GM18508 (cell line): ENCODE measurements at regions not wholly inside any gene's neighbourhood (a gene's known extent, or its start where the extent isn't known, plus 50 kb on each side); places are given as distances from the start of the nearest gene placed in this dataset.
"Not testable (repeated sequence)": the region's sequence is repeated elsewhere in the genome, so short reads cannot be mapped to it uniquely, and the experiment has no call there.

Source experiments
- ATAC-seq: cut with Tn5 transposase; IDR thresholded peaks from one replicate; pipeline ENCODE4 v1.9.1; 2021; ENCODE audit warnings: moderate number of reproducible peaks; ENCODE audit not compliant: insufficient read depth, unreplicated experiment

DNA sequence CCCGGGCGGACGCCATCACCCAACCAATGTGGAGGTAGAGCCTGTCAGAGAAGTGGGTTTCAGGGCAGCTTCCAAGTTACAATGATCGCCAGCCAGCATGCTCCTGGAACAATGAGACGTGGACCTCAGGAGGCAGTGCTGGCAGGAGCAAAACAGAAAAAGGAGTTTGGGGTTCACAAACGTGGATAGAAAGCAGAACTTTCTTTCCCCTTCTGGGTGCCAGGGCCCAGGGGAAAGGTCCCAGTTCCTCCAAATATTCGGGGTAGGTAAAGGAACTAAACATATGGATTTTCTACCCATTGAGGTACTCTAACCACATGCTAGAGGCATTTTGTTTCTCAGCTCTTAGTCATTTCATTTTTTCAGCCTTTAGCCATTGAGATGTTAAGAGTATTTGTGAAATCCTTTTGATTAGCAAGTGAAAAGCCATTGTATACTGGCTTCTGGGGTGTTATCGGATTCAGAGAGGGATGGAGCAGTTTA lies 488.4 kb upstream of the ADGRL2 start:
- no peak for ATAC-seq

DNA sequence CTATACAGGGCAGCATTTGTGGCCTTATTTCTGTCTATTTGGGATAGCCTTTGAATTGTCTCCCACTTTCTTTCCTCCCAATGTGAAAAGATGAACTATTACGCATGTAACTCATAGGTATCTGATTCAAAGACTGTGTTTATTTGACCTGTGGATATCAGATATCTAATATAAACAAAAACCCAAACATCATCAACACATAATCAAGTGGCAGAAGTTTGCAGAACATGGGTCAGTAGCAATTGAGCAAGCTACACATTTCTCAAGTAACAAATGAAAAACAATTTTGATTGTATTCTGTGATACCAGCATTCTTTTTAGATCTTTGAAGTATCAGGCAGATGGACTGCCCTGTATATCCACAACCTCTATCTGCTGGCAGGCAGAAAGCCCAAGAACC lies 490.5 kb upstream of the ADGRL2 start:
- ATAC-seq, result no peak

DNA sequence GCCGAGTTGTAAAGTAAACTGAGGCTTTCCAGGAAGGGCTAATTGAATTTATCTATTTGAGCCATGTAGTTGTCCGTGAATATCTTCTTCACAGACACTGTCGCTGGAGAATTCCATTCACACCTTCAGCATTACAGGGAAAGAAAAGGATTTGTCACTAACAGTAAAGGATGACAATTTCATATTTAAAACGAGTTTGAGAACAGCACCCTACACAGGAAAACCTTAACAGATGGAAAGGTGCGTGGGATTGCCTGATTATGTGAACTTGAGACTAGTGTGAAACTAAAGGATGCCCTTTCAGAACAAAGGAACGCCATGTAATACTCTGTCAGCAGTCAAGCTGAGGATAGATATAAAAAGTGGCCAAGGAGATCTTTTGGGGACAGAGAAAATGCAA lies 492.5 kb upstream of the ADGRL2 start:
- no peak for ATAC-seq

DNA sequence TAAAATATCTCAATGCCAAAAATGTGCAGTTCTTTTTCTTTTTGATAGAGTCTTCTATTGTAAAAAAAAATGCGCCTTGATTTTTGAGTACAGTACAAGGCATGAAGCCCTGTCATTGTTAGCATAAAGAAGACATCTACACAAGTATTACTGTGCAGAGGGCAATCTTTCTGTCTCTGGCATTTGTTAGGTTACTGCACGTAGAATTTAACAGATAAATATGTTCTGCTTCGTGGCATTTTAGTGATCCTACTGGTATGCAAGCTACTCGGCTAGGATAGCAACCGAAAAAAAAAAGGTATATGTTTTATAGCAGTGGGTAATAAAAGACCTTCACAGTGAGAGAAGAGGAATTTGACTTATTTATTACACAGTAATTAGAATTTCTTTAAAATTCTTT lies 492.9 kb upstream of the ADGRL2 start:
- no peak for ATAC-seq

DNA sequence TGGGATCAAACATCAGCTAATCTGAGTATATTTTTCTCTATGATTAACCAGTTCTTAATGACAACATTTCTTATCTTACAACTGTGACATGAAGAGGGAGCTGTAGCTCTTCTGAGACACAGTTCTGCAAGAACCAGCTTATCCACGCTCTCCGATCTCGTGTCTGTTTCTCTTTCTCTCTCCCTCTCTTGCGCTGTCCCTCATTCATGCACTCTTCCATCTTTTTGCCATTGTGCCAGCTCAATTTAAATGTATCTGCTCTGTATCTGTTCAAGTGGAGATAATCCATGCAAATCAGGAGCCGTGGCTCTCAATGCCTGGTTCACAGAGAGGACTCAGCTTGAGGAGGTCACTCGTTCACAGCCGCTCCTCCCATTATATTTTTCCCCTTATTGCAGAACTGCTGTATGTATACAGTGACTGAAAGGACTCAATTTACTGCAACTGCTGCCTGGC lies 494.7 kb upstream of the ADGRL2 start:
- no peak for ATAC-seq

DNA sequence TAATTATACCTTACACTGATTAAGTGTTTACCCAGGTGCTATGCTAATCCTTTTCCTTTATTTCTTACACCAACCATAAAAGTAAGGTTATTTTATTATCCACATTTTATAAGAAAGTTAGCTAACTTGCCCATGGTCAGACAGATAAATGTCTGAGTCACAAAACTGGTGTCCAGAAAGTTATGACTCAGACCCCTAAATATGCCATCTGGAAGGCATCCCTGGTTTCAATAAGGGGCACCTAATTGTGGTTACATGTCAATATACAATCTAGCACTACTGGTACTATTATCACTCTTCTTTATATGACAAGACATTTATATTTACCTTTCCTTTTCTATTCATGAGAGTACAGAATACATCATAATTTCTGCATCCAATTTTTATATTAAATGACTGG lies 496.5 kb upstream of the ADGRL2 start:
- ATAC-seq, result no peak

DNA sequence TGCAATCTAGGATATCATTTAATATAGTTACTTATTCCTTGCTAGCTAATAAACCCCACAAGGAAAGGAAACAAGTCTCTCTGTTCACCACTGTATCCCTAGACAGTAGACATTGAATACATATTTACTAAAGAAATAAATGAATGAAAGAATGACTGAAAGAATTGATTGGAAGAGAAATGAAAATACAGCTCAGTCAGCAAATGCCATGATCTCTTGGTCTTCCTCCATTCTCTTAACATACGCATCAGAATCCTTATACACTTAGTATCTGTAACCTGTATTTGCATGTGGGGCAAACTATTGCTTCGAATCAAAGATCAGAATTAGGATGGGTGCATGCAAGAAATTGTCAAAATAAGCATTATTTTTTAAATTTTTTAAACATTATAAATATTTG lies 500.8 kb upstream of the ADGRL2 start:
- ATAC-seq, result no peak

DNA sequence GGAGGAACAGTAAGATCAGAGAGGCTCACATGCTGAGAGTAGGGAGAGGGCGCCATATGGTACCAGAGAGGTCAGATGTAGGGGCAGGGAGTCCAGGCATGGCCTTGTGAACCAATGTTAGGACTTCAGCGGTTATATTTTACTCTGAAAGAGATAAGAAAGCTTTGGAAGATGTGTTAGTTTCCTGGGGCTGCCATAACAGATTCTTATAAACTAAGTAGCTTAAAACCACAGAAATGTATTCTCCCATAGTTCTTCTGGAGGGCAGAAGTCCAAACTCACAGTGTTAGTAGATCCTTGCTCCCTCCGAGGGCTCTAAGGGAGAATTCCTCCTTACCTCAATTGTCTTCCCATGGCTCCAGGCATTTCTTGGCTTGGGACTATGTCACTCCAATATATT lies 502.5 kb upstream of the ADGRL2 start:
- ATAC-seq, result no peak

DNA sequence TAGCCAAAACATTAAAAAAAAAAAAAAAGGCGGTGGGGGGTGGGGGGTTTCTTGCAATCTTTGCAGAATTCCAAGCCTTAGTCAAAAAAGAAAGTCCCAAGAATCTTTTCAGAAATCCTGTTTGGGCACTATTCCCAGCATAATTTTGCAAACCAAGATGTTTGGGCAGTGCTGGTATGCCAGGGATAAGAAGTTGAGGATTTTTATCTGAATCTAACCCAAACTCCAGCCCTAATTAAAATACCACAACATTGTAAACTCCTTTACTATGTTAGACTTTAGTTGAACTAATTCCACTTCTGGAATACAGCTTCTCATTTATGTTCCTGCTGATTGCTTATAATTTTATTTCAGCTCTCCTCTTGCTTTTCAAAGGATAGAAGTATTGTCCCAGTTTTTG lies 504.1 kb upstream of the ADGRL2 start:
- ATAC-seq, result no peak

DNA sequence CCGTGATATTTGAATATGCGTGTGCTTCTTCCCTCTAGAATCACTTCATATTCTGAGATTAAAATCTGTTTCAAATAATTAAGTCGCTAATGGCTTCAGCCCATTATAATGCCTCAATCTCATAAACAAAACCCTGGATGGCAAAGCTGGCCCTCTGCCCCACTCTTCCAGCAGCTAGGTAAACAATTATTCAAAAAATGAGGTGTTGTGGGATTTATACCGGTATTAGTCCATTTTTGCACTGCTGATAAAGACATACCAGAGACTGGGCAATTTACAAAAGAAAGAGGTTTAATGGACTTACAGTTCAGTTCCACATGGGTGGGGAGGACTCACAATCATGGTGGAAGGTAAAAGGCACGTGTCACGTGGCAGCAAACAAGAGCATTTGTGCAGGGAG lies 510.4 kb upstream of the ADGRL2 start:
- no peak for ATAC-seq

DNA sequence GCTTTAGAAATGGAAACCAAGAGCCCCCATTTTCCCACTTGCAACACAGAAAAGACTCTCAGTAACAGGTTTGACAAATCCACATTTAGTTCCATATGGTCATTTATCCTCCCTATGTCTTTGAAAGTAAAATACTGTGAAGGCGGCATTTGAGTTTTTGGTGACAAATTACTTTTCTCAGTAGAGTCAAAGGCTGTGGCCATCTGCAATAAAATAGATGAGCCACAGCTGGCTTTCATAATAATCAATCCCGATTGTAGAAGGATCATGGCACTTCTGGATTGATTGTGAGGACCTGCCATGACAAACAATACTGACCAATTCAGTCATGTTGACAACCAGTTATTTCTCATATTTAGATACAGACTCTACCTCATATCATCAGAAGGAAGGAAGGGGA lies 512.0 kb upstream of the ADGRL2 start:
- ATAC-seq, result no peak

DNA sequence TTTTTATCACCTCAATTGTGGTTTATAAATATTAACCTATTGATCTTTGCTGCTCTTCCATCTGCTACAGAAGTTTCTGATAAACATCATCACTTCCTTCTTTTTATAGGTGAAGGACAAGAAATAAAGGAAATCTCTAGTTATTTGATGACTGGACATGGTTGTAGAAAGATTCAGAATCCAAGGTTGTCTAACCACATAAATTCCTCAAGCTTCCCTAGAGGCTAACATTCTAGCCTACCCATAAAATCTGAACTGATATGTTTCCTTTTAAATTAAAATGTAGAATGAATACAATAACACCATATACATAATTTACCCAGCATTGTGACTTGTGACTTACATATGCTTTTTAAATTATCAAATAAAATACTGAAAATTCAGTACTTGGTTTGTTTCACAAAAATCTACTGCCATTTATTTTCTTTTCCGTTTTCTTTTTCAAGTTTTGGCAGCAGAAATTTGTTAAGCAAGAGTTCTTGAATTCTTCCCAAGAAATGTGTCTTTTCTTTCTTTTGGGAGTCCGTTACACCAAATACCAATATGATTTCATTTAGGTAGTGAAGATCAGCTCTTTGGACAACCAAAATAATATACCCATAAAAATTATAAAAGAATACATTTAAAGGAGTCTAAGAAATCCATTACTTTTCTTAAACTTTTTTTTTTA lies 513.2 kb upstream of the ADGRL2 start:
- ATAC-seq, result no peak

DNA sequence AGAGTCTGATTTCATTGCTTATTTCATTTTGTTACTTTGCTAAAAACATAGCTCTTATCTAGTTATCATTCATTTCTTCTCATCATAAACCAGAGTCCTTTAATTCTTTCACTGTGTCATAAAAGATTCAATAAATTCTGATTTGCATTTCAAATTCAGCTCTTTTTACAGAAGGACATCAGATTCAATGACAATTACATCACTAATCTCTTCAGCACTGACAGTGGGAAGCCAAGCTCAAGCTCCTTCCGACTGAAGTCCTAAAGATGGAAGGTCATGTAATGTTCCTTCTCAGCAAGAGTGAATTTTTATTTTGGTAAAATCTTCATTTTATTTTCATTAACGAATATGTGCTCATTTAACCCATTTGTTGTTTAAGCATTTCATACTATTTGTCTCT lies 530.7 kb upstream of the ADGRL2 start:
- ATAC-seq, result no peak

DNA sequence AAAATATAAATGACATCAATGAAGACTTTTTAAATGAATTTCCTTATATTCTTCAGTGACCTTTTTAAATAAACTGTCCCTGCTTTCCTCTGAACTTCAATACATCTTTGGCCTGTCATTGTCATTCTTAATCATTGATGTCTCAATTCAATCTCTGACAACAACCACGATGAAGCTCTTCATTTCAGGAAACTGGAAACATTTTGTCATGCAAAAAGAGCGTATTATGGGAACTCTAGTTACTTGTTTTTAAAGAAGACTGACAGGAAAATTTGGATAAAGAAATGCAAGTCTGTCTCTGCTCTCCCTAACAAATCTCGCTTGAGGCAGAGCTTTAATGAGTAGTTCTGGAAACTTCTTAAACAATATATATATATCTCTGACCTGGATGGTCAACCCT lies 535.8 kb upstream of the ADGRL2 start:
- ATAC-seq, result no peak

DNA sequence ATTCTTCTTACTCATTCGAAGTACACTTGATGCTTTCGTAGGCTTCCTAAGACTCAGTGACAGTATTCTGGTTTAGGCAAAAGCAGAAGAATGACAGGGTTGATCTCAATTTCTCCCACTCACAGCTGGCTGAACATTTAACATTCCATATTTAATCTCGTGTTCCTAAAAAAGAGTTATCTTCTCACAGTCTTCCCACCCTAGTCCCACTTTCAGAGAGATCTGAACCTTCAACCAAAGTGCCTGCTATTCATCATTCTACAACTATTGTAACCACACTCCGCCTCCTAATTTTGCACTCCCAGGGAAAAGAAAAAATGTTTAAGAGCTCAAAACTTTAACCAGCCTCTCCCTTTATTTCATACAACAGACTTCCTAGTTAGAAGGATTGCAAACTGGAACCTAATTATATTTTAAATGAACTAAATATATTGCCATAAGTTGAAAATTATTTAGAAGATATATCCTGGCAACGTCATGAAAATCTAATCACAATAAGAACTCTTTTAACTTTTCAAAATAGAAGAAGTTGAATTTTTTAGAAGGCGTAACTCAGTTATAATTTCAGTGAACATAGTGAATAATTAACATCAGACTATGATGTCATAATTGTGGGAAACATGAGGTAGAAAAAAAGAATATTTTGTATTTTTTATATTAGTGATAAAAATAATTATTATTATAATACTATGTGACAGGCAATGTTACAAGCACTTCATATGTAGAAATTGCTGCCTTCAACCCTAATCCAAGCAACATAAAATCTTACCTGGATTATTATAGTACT lies 540.9 kb upstream of the ADGRL2 start:
- ATAC-seq, result no peak

DNA sequence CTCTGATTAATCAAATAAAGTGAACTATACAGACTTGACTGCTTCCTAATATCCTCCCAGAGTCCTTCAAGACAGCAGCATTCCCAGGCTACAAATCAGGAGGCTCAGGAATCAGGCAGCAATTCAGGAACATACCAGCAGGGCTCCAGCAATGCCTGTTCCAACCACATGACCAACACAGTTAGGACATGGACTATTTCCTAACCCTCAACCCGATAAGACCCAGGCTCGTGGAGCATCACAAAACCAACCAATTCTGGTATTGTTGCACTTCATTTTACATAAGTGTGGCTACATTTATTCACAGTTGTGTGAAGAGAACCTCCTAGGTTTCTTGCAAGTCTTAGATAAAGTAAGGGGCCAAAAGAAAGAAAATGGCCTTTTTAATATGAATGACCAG lies 546.2 kb upstream of the ADGRL2 start:
- no peak for ATAC-seq

DNA sequence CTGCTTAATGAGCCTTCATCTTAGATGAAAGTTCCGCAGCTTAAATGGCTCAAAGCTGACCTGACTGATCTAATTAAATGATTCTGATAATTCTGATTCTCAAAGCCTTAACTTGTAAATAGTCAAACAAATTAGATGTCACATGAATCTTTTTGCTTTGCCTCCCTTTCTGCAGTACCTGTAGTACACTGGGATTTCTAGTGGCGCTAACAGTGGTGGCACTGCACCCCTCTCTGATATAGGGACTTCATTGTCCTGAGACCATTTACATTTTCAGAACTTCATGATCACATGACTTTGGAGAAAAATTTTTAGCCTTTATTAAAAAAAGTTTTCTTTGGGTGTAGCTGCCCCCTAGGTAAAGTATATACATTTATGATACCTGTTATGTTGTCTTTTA lies 546.7 kb upstream of the ADGRL2 start:
- no peak for ATAC-seq

DNA sequence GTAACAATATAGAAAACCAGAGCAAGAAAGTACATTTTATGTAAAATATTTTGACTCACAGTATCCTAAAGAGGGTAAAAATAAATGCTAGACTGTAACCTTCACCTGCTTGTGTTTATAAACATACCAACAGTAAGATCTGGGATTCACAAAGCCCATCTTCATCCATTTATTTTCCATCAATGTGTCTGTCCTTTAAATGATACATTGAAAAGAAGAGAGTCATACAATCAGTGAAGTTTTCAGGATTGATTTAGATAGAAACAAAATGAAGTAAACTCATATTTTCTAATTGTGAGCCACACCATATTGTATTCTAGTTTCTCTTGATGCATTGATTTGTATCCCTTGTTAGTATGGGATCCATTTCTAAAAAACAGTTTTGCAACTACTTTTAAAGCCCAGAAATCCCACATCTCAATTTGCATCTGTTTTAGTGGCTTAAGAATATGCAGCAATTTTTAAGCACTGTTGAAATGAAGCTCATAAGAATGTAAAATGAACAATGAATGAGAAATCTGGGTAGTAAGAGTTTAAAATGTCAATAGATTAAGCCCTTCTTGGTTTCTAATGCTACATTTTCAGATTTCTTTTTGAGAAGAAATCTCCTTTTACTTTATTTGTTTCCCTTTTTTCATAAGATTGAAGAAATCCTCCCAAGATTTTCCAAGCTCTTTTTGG lies 548.1 kb upstream of the ADGRL2 start:
- ATAC-seq, result no peak

DNA sequence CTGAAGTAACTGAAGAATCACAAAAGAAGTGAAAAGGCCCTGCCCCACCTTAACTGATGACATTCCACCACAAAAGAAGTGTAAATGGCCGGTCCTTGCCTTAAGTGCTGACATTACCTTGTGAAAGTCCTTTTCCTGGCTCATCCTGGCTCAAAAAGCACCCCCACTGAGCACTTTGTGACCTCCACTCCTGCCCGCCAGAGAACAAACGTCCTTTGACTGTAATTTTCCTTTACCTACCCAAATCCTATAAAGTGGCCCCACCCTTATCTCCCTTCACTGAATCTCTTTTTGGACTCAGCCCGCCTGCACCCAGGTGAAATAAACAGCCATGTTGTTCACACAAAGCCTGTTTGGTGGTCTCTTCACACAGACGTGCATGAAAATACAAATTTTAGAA lies 549.9 kb upstream of the ADGRL2 start:
- ATAC-seq, result not testable (repeated sequence)

DNA sequence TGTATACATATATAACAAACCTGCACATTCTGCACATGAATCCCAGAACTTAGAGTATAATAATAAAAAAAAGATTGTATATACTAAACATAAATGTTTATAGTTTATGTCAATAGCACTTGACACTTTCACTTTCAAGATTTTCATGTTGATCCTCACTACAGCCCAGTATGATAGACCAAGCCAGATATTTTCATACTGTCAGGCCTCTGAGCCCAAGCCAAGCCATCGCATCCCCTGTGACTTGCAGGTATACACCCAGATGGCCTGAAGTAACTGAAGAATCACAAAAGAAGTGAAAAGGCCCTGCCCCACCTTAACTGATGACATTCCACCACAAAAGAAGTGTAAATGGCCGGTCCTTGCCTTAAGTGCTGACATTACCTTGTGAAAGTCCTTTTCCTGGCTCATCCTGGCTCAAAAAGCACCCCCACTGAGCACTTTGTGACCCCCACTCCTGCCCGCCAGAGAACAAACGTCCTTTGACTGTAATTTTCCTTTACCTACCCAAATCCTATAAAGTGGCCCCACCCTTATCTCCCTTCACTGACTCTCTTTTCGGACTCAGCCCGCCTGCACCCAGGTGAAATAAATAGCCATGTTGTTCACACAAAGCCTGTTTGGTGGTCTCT lies 555.5 kb upstream of the ADGRL2 start:
- ATAC-seq, result not testable (repeated sequence)

DNA sequence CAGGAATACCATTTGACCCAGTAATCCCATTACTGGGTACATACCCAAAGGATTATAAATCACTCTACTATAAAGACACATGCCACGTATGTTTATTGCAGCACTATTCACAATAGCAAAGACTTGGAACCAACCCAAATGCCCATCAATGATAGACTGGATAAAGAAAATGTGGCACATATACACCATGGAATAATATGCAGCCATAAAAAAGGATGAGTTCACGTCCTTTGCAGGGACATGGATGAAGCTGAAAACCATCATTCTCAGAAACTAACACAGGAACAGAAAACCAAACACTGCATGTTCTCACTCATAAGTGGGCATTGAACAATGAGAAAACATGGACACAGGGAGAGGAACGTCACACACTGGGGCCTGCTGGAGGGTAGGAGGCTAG lies 556.1 kb upstream of the ADGRL2 start:
- not testable (repeated sequence) for ATAC-seq
